Mucosa of rectum (tissue), 2 donors: ENCODE measurements at regions not wholly inside any gene's neighbourhood (a gene's known extent, or its start where the extent isn't known, plus 50 kb on each side); places are given as distances from the start of the nearest gene placed in this dataset.

Experiments used
- H3K27ac ChIP-seq, 2 donors: one replicate each; pipeline ENCODE4 v1.7.0; 2013; ENCODE audit warnings: inconsistent platforms in 2 of 2, low read depth in 2 of 2, low read length in 2 of 2
- H3K27me3 ChIP-seq, 2 donors: one replicate each; pipeline ENCODE4 v1.7.0; 2013; ENCODE audit warnings: low read length in 2 of 2; ENCODE audit not compliant: control insufficient read depth in 2 of 2, insufficient read depth in 2 of 2
- H3K36me3 ChIP-seq, 2 donors: one replicate each; pipeline ENCODE4 v1.7.0; 2013; ENCODE audit warnings: low read length in 2 of 2; ENCODE audit not compliant: control insufficient read depth in 2 of 2, insufficient read depth in 2 of 2
- H3K4me1 ChIP-seq, 2 donors: one replicate each; pipeline ENCODE4 v1.7.0; 2013; ENCODE audit warnings: low read length in 2 of 2, mild to moderate bottlenecking in 1 of 2; ENCODE audit not compliant: control insufficient read depth in 2 of 2, insufficient read depth in 2 of 2
- H3K4me3 ChIP-seq, 2 donors: one replicate each; pipeline ENCODE4 v1.7.0; 2013; ENCODE audit warnings: low read length in 2 of 2
- H3K9ac ChIP-seq, 2 donors: one replicate each; pipeline ENCODE4 v1.7.0; 2013; ENCODE audit warnings: low read length in 2 of 2, low read depth in 1 of 2, mild to moderate bottlenecking in 1 of 2
- H3K9me3 ChIP-seq, 2 donors: one replicate each; pipeline ENCODE4 v1.7.0; 2013; ENCODE audit warnings: low read length in 2 of 2; ENCODE audit not compliant: control insufficient read depth in 2 of 2
- donor health status: healthy.
- donor health status: Normal muscosa, but diverticular disease.

- Histone ChIP-seq H3K9ac (no peak overlapping the region), H3K9me3 (no peaks in the 10 kb centered on the region), H3K27me3 (no peaks in the 10 kb centered on the region), H3K36me3 (no peaks in the 10 kb centered on the region), H3K4me3 (no peak overlapping the region), H3K27ac (no peak overlapping the region), H3K4me1 (no peaks in the 10 kb centered on the region)
Observed at GRCh38 chr12:58087423-58088127, 146.2 kb downstream of the ATP23 start.

GRCh38 chr12:58089588-58089987, 148.2 kb downstream of the ATP23 start:
- Histone ChIP-seq H3K27me3 (no peaks in the 10 kb centered on the region), H3K36me3 (no peaks in the 10 kb centered on the region), H3K9me3 (no peaks in the 10 kb centered on the region), H3K9ac (no peak overlapping the region), H3K4me3 (no peak overlapping the region), H3K27ac (no peak overlapping the region), H3K4me1 (no peaks in the 10 kb centered on the region)

- Histone ChIP-seq H3K36me3 (no peaks in the 10 kb centered on the region), H3K27me3 (no peaks in the 10 kb centered on the region), H3K4me1 (no peaks in the 10 kb centered on the region)
Observed at GRCh38 chr12:58090685-58091084, 149.3 kb downstream of the ATP23 start.

GRCh38 chr12:58095002-58095401, 153.6 kb downstream of the ATP23 start:
- H3K9me3 ChIP-seq = no peaks in the 10 kb centered on the region
- H3K4me1 ChIP-seq = no peaks in the 10 kb centered on the region
- no peak overlapping the region for H3K4me3 ChIP-seq
- no peak overlapping the region for H3K9ac ChIP-seq
- no peaks in the 10 kb centered on the region for H3K36me3 ChIP-seq
- H3K27ac ChIP-seq = no peak overlapping the region
- H3K27me3 ChIP-seq = no peaks in the 10 kb centered on the region

More at GRCh38 chr12:58090685-58091084, 149.3 kb downstream of the ATP23 start:
- no peak overlapping the region for H3K27ac ChIP-seq
- H3K4me3 ChIP-seq = no peak overlapping the region
- no peaks in the 10 kb centered on the region for H3K9me3 ChIP-seq
- H3K9ac ChIP-seq = no peak overlapping the region

GRCh38 chr12:58097741-58098140, 156.4 kb downstream of the ATP23 start:
- Histone ChIP-seq H3K36me3 (no peaks in the 10 kb centered on the region), H3K4me1 (no peaks in the 10 kb centered on the region), H3K9ac (no peak overlapping the region), H3K27ac (no peak overlapping the region), H3K4me3 (no peak overlapping the region), H3K9me3 (no peaks in the 10 kb centered on the region), H3K27me3 (no peaks in the 10 kb centered on the region)

GRCh38 chr12:58099476-58099875, 158.1 kb downstream of the ATP23 start:
- Histone ChIP-seq H3K9ac (no peak overlapping the region), H3K36me3 (no peaks in the 10 kb centered on the region), H3K27me3 (no peaks in the 10 kb centered on the region), H3K9me3 (no peaks in the 10 kb centered on the region), H3K4me3 (no peak overlapping the region), H3K4me1 (no peaks in the 10 kb centered on the region), H3K27ac (no peak overlapping the region)

- no peak overlapping the region for H3K4me3 ChIP-seq
Observed at GRCh38 chr12:58104351-58104755, 163.0 kb downstream of the ATP23 start.

GRCh38 chr12:58105225-58106119, 164.1 kb downstream of the ATP23 start:
- Histone ChIP-seq H3K4me1 (no peaks in the 10 kb centered on the region), H3K9me3 (no peaks in the 10 kb centered on the region), H3K27me3 (no peaks in the 10 kb centered on the region), H3K27ac (no peak overlapping the region), H3K36me3 (no peaks in the 10 kb centered on the region), H3K9ac (no peak overlapping the region), H3K4me3 (no peak overlapping the region)

More at GRCh38 chr12:58104351-58104755, 163.0 kb downstream of the ATP23 start:
- Histone ChIP-seq H3K36me3 (no peaks in the 10 kb centered on the region), H3K9me3 (no peaks in the 10 kb centered on the region), H3K4me1 (no peaks in the 10 kb centered on the region), H3K9ac (no peak overlapping the region), H3K27ac (no peak overlapping the region), H3K27me3 (no peaks in the 10 kb centered on the region)

GRCh38 chr12:58106195-58106594, 164.8 kb downstream of the ATP23 start:
- H3K4me3 ChIP-seq = no peak overlapping the region
- no peaks in the 10 kb centered on the region for H3K36me3 ChIP-seq
- no peak overlapping the region for H3K27ac ChIP-seq
- no peaks in the 10 kb centered on the region for H3K4me1 ChIP-seq
- no peaks in the 10 kb centered on the region for H3K9me3 ChIP-seq
- H3K9ac ChIP-seq = no peak overlapping the region
- H3K27me3 ChIP-seq = no peaks in the 10 kb centered on the region

- H3K4me3 ChIP-seq = no peak overlapping the region
- H3K9ac ChIP-seq = no peak overlapping the region
- H3K27ac ChIP-seq = no peak overlapping the region
- H3K36me3 ChIP-seq = no peaks in the 10 kb centered on the region
- H3K4me1 ChIP-seq = no peaks in the 10 kb centered on the region
- no peaks in the 10 kb centered on the region for H3K9me3 ChIP-seq
- H3K27me3 ChIP-seq = no peaks in the 10 kb centered on the region
Observed at GRCh38 chr12:58117201-58117600, 175.8 kb downstream of the ATP23 start.
